HepG2 (cell line): ENCODE measurements at regions not wholly inside any gene's neighbourhood (a gene's known extent, or its start where the extent isn't known, plus 50 kb on each side); places are given as distances from the start of the nearest gene placed in this dataset.

Experiments
- ATAC-seq: fragments of 200-7000 bp; cut with Tn5 transposase; 3 replicates; pipeline ENCODE4 v1.9.1; 2020; ENCODE audit warnings: mild to moderate bottlenecking, moderate library complexity
- BruUV-seq: library from RNA; stranded (reverse); fragments of 400-500 nt; replicated peaks from 2 replicates; lab custom pipeline; 2021; lab: Mats Ljungman, UMichigan
- CTCF ChIA-PET: fragments of 300-600 bp; formaldehyde crosslinking; extraction: SDS; loops from one replicate; lab custom pipeline; 2021; ENCODE audit warnings: low total read pairs, inconsistent platforms, low intra/inter-chr PET ratio; lab: Yijun Ruan, JAX
- POLR2A ChIA-PET: fragments of 350-600 bp; sonication (Branson Sonifier 250); formaldehyde crosslinking; loops from one replicate; lab custom pipeline; 2020; ENCODE audit warnings: antibody characterized with exemption, inconsistent platforms; lab: Yijun Ruan, JAX
- DNase-seq: peaks from one replicate; pipeline ENCODE4 v3.0.0-alpha.2; 2015; ENCODE audit warnings: low spot score
- FAIRE-seq: peaks from 3 replicates; lab custom pipeline; 2011; peaks lifted over from hg19 to GRCh38; lab: Jason Lieb, UNC
- H2AFZ ChIP-seq: one replicate; pipeline ENCODE4 v1.6.1; 2011; ENCODE audit warnings: low read length, inconsistent platforms
- H3K27ac ChIP-seq: fragments of 300-600 bp; 3 replicates; pipeline ENCODE4 v1.8.0; 2011; ENCODE audit warnings: mixed run types, mild to moderate bottlenecking, mixed read lengths, low read length, inconsistent platforms; ENCODE audit not compliant: insufficient read depth; ENCODE audit errors: extremely low read length
- H3K27me3 ChIP-seq, 2 experiments: fragments of 200-600 bp in 1 of 2; 2 replicates in 1 of 2; 3 replicates in 1 of 2; pipeline versions ENCODE4 v1.6.0 to v1.8.0; 2011; ENCODE audit warnings: low read length in 2 of 2, mild to moderate bottlenecking in 2 of 2, moderate library complexity in 2 of 2, inconsistent platforms in 1 of 2; ENCODE audit not compliant: insufficient read depth in 2 of 2, control insufficient read depth in 1 of 2
- H3K36me3 ChIP-seq, 2 experiments: fragments of 200-600 bp in 1 of 2; replicated peaks in 1 of 2; 2 replicates in 1 of 2; 3 replicates in 1 of 2; pipeline versions ENCODE4 v1.5.1 to v1.8.0; 2011; ENCODE audit warnings: low read length in 2 of 2, inconsistent platforms in 1 of 2; ENCODE audit not compliant: insufficient read depth in 2 of 2, control insufficient read depth in 1 of 2
- H3K4me1 ChIP-seq: 2 replicates; pipeline ENCODE4 v1.5.1; 2012; ENCODE audit warnings: low read length, inconsistent platforms; ENCODE audit not compliant: insufficient read depth
- H3K4me2 ChIP-seq: 2 replicates; pipeline ENCODE4 v1.6.0; 2011; ENCODE audit warnings: low read depth, low read length, inconsistent platforms
- H3K4me3 ChIP-seq, 3 experiments: fragments of 200-600 bp in 1 of 3; sonication (generic), shearing (Covaris generic) in 1 of 3; replicated peaks in 1 of 3; 2 replicates each; pipeline ENCODE4 v1.5.1; 2011 to 2016; ENCODE audit warnings: low read length in 3 of 3, inconsistent platforms in 2 of 3, low read depth in 2 of 3, mild to moderate bottlenecking in 2 of 3, control low read depth in 1 of 3, mixed read lengths in 1 of 3; ENCODE audit not compliant: insufficient read depth in 1 of 3
- H3K79me2 ChIP-seq: one replicate; pipeline ENCODE4 v1.6.1; 2011; ENCODE audit warnings: low read length, inconsistent platforms; ENCODE audit not compliant: insufficient read depth
- H3K9ac ChIP-seq: 2 replicates; pipeline ENCODE4 v1.6.0; 2011; ENCODE audit warnings: mild to moderate bottlenecking, low read depth, low read length, inconsistent platforms; ENCODE audit not compliant: insufficient read depth
- H3K9me3 ChIP-seq: 2 replicates; pipeline ENCODE4 v1.5.1; 2012; ENCODE audit warnings: mild to moderate bottlenecking, low read length
- H4K20me1 ChIP-seq: 2 replicates; pipeline ENCODE4 v1.6.0; 2011; ENCODE audit warnings: inconsistent platforms, mild to moderate bottlenecking, low read length, moderate library complexity; ENCODE audit not compliant: insufficient read depth
- ARID4A ChIP-seq: sonication (generic); formaldehyde crosslinking; IDR thresholded peaks from 2 replicates; pipeline ENCODE4 v1.5.0; 2020; ENCODE audit warnings: mild to moderate bottlenecking, missing genetic modification reagents, borderline replicate concordance
- DR1 ChIP-seq: sonication (generic); formaldehyde crosslinking; IDR thresholded peaks from 2 replicates; pipeline ENCODE4 v1.8.0; 2021; ENCODE audit warnings: mild to moderate bottlenecking, missing genetic modification reagents, inconsistent platforms
- FIP1L1 ChIP-seq: fragments of 200-400 bp; formaldehyde crosslinking; IDR thresholded peaks from 2 replicates; pipeline ENCODE4 v1.6.1; 2018; ENCODE audit warnings: low read depth, mild to moderate bottlenecking, low read length, moderate library complexity, borderline replicate concordance; ENCODE audit not compliant: insufficient read depth
- HIVEP1 ChIP-seq: sonication (generic); formaldehyde crosslinking; IDR thresholded peaks from 2 replicates; pipeline ENCODE4 v1.4.0; 2020; ENCODE audit warnings: mild to moderate bottlenecking, missing genetic modification reagents
- HOXA5 ChIP-seq: sonication (generic); formaldehyde crosslinking; IDR thresholded peaks from 2 replicates; pipeline ENCODE4 v1.4.0; 2020; ENCODE audit warnings: missing genetic modification reagents
- ISX ChIP-seq: sonication (generic); formaldehyde crosslinking; conservative IDR thresholded peaks from 2 replicates; pipeline ENCODE4 v1.5.0; 2020; ENCODE audit warnings: missing genetic modification reagents
- NFE2 ChIP-seq: sonication (generic); formaldehyde crosslinking; IDR thresholded peaks from 2 replicates; pipeline ENCODE4 v1.4.0; 2020; ENCODE audit warnings: missing genetic modification reagents
- NR0B2 ChIP-seq: sonication (generic); formaldehyde crosslinking; IDR thresholded peaks from 2 replicates; pipeline ENCODE4 v1.4.0; 2020; ENCODE audit warnings: mild to moderate bottlenecking, missing genetic modification reagents
- PBX3 ChIP-seq: sonication (generic); formaldehyde crosslinking; IDR thresholded peaks from 2 replicates; pipeline ENCODE4 v1.8.1; 2023; ENCODE audit warnings: missing genetic modification reagents, inconsistent platforms, borderline replicate concordance
- WGBS: methylation state at CpG from one replicate; pipeline ENCODE4 v1.1.6; 2017; ENCODE audit warnings: low lambda C conversion rate; 5-methylcytosine and 5-hydroxymethylcytosine counted together
- in situ Hi-C: cut with HindIII; loops from 2 replicates; pipeline ENCODE4 v1.10.0; 2017; ENCODE audit warnings: low pct_unique_long_range_greater_than_20kb; ENCODE audit not compliant: extremely low pct_ligation_motif_present
- intact Hi-C: fragments of 100-400 bp; cut with micrococcal nuclease; formaldehyde crosslinking; loops from one replicate; pipeline ENCODE4 v1.10.0; 2022; ENCODE audit not compliant: unreplicated experiment

DNA sequence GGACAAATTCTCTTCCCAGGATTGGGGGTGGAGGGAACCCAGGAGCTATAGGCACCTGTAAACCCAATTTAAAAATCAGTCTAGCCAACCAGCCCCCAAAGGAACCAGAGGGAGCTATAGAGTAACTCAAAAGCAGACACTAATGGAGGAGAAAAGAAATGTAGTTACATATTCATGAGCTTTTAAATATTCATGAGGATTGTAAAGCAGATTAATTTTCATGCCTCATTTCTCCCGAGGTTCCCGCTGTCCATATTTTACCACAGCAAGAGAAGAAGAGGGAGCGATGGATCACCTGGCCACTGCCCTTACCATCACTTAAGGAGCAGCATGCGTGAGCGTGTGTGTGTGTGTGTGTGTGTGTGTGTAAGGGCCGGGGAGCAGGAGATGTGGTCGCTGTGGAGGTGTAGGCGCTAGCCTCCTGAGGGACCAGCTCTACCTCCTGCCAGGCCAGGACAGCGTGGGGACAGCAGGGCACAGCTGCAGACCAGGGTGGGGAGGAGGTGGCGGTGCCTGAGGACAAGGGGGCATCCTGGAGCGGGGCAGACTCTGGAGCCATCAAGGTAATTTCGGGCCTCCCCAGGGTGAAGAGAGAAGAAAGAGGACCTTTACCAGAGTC lies 100.7 kb upstream of the THY1 start:
- Histone ChIP-seq H3K4me1 (no peaks in the 10 kb centered on the region), H4K20me1 (no peaks in the 10 kb centered on the region), H3K9ac (no peak overlapping the region), H3K4me3 (no peak overlapping the region), H3K27me3 (peaks cover 3 to 50% of the 10 kb centered on the region in 2 experiments), H3K36me3 (no peaks in the 10 kb centered on the region), H3K9me3 (no peaks in the 10 kb centered on the region), H3K27ac (no peak overlapping the region), H2AFZ (no peak overlapping the region), H3K4me2 (no peak overlapping the region), H3K79me2 (no peaks in the 10 kb centered on the region)
- FAIRE-seq (no peak), DNase-seq (no peak), ATAC-seq (no peak)
- TF ChIP-seq ARID4A (CRISPR knock-in tag): no peak
- TF ChIP-seq PBX3 (CRISPR knock-in tag): no peak
- no peak for TF ChIP-seq ISX
- TF ChIP-seq FIP1L1: no peak
- no peak for TF ChIP-seq DR1 (CRISPR knock-in tag)
- no peak for TF ChIP-seq NR0B2 (CRISPR knock-in tag)
- TF ChIP-seq HOXA5 (CRISPR knock-in tag): no peak
- no peak for TF ChIP-seq NFE2 (CRISPR knock-in tag)
- TF ChIP-seq HIVEP1: no peak
- CTCF ChIA-PET: no interaction called here
- 31% methylated on average over 11 of the region's 12 CpGs for WGBS
- POLR2A ChIA-PET: no interaction called here
- intact Hi-C loops (no loop called here), in situ Hi-C loops (no loop called here)
- no TSS peak for BruUV-seq
